HuH-7.5 (cell line): ENCODE measurements at regions not wholly inside any gene's neighbourhood (a gene's known extent, or its start where the extent isn't known, plus 50 kb on each side); places are given as distances from the start of the nearest gene placed in this dataset.

Source experiments
- DNase-seq: peaks from one replicate; pipeline ENCODE4 v3.0.0; 2011; ENCODE audit warnings: low spot score

DNA sequence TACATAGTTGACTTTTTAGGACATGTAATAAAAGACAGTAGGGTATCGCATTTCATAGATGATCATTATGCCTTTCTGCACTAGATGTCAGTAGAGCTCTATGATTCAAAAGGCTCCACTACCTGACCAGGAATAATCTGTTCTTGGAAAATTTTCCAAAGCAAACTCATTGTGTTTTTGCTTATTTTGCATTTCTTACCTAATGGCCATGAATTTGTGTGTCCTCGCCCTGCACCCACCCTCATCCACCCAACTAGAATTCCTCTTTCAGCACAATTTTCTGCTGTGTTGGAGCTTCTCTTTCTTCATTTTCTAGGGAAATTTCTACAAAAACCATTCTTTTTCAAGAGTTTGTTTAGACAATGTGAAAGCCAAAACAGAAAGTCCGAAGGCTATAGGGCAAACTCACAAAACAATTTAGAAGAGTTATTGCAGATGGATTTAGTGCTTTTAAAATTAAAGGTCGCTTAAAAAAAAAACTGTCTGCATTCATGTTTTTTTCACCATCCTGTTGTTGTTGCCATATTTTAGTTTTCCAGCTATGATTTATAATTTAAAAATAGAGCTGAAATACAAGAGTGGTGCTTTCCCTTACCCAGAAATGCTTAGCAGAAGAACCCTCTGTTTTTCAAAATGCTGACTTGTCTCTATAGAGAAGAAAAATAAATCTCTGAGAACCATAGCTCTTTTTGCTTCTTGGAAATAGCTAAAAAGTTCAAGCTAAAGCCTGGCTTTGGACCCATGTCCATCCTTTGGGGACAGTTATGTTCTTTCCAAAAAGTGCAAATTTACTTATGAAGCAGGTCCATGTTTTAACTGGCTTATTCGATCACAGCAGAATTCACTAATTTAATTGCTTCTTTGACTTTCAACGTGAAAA lies 183.7 kb downstream of the SPATA18 start:
- DNase-seq, result peak; percentile 25

GRCh38 chr4:52235552-52236201 lies 184.6 kb downstream of the SPATA18 start:
- DNase-seq, result no peak

DNA sequence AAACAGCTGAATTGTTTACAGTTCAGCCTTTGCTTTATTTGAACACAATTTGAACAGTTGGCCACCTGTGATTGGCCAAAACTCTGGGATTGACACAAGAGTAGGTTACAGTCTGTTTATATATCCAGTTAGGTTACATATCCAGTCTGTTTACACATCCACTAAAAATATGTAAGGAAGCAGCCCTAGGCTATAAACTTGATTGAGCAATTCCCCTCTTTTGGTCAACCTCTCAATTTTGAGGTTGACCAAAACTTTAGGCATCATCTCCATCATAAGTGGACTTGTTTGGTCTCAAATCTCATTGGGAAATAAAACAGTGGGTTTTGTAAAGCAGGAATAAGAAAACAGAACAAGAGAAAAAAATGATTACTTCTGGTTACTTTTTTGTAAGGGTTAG lies 190.8 kb downstream of the SPATA18 start:
- DNase-seq, result no peak

DNA sequence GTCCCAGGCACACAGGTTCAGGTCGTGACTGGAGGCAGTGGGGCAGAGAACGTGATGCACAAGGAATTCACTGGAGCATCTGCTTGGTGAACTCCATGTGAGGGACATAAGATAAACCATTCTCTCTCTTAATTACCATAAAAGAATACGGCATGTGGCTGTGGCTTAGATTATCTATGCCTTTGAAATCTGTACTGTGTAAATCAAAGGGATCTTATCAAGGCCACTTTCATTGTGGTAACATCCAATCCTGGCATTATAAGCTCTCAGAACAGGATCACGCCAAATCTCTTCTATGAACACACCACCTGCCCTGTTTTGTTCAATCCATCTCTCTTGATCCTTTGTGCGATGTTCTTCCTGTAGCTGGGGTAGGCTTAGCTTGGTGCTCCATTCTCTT lies 192.3 kb downstream of the SPATA18 start:
- DNase-seq, result no peak

GRCh38 chr4:52244103-52244775 lies 193.1 kb downstream of the SPATA18 start:
- DNase-seq, result no peak

GRCh38 chr4:52244848-52245247 lies 193.7 kb downstream of the SPATA18 start:
- DNase-seq, result no peak

- no peak for DNase-seq
Measured at GRCh38 chr4:52246827-52247226, 195.7 kb downstream of the SPATA18 start.

DNA sequence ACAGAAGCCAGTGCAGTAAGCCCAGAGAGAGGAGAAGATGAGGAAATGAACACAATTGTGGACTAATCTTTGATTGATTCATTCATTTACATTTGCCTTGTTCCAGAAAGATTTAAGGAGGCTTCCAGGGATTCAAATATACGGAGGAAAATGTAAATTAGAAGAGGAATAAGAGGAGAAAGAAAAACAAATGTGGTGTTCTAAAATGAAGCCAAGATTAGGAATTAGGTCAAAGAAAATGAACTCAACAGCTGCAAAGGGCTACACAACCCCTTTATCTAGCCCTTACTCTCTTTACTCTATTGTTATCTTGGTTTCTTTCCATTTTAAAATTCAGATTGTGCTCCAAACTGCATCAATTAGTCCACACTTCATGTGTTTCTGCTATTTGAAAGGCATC lies 196.8 kb downstream of the SPATA18 start:
- DNase-seq, result no peak

DNA sequence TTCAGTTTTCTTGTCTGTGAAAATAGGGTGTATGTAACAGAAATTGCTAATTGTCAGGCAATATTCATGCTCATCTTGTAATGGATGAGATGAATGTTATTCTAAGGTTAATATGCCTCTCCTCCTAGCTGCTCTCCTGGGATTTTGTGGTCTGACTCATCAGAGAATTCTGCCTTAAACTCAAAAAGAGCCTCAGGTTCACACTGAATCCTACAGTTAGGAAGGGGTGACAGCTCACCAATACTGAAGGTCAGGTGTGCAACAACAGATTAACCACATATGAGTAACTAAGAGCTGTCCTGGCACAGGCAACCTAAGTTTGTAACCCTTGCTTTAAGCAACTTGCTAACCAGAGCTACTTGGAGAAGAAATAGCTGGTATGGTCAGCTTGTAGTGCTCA lies 197.7 kb downstream of the SPATA18 start:
- DNase-seq, result no peak

DNA sequence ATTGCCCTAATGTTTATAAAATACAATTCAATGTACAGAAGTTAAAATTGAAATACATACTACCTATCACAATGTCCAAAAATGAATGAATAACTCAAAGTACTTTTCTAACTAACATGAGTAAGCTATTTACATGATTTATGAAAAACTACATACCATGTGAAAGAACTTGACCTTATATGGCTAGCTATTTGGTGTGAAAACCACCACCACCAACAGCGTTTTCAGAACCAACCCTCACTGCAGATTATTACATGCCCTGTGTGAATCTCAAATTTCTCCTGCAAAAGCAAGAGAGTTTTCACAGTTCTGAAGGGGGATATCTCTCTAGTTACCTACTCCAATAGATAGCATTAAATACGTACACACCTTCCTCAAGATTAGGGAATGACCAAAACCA lies 198.5 kb downstream of the SPATA18 start:
- DNase-seq, result no peak

DNA sequence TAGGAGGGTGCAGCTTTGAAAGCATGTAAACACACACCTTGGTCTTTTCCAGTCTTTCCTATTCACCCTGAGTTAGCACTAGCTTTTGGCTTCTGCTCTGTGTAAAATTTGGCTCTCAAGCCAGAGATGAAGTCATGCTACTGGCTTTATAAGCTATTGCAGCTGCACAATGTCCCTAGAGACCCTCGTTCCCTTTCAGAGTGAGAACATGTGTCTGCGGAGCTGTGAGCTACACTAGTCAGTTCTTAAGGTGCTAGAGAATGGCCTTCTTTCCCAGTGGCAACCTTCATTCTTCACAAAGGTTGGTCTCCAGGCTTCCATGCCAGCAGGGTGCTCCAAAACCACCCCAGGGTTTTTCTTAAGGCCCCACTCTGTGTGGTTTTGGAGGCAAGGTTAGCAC lies 199.1 kb downstream of the SPATA18 start:
- no peak for DNase-seq

DNA sequence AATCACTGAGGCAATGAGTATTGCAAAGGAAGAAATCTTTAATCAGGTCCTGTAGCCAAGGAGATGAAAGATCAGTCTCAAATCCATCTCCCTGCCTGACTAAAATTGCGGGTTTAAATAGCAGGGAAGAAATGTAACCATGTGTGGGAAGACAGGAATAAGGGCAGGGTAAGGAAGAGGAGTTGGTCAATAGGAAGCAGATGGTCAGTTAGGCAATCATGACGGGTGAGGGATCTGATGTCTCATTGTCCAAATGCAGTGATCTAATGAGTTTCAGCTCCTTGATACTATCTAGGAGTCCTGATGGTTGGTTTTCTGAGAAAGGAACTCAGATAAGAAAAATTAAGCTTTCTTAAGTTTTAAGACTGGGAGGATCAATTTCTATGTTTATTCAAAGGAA lies 200.8 kb downstream of the SPATA18 start:
- DNase-seq, result no peak

DNA sequence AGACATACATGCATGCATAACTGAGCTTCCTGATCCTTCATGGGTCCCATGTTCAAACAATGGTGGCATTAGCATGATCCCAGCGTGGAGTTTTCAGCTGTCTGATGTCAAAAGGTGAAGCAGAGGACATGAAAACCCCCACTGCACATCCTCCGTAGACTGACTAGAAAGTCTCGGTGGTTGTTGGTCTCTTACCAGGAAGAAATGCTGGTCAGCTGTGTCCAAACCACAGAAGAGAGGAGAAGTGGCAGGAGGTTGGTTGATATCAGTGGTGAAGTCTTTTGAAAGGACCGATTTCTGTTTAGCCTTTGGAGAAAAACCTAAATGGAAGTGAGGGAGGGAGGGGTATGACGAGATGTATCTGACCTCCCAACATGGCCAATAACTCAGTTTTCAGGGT lies 201.9 kb downstream of the SPATA18 start:
- no peak for DNase-seq

GRCh38 chr4:52256522-52256921 lies 205.4 kb downstream of the SPATA18 start:
- no peak for DNase-seq

DNA sequence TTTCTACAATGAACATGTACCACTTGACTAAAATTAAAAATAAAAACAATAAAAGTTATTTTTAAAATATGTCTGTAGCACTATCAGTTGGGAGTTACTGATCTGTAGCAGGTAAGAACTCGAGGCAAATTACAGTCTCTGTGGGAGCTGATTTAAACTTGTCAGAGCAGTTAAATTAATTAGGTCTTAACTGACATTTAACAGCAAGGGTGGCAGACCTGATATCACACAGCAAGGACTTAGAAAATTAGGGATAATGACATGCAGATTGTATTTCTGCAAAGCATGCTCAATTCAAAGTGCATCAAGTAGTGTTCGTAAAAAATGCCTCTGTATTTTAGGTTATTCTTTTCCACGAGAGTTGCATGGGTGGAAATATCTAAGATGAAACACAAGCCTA lies 208.9 kb downstream of the SPATA18 start:
- DNase-seq, result no peak

- DNase-seq, result no peak
Measured at GRCh38 chr4:52260514-52261210, 209.6 kb downstream of the SPATA18 start.

- DNase-seq, result no peak
Measured at GRCh38 chr4:52263607-52264006, 212.5 kb downstream of the SPATA18 start.

DNA sequence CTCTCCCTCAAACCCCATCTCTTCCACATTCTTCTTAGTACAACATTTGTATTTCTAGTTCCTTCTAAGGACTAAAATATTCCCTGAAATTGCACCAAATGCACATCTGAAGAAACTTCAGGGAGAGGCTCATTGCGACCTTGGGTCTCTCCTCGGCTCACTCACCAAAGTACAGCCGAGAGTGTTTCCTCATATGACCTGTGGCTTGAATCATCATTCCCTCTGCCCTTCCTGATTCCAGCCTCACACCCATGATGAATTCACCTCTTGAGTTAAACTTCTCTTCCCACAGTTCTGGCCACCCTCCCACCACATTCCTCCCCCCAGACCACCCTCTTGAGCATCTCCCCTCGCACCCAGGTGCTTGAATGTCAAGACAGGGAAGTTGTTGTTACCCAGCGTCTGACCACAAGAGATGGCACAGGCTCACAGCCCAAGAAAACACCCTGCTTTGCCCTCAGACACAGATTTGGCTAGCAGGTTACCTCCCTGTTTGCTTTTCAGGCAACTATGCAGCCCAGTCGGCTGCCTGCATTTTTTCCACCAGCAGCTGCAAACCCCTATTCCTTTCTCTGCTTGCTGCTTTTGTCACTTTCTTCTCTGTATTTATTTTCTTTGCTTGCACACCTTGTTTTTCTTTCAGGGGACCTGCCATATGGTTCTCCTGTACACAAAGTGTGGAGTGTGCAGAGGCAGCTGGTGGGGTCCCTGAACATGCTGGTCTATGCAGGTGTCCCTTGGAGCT lies 214.8 kb downstream of the SPATA18 start:
- DNase-seq, result no peak

- no peak for DNase-seq
Measured at GRCh38 chr4:52266537-52267137, 215.5 kb downstream of the SPATA18 start.

GRCh38 chr4:52269761-52270160 lies 218.7 kb downstream of the SPATA18 start:
- DNase-seq, result no peak

- no peak for DNase-seq
Measured at GRCh38 chr4:52273885-52274284, 222.8 kb downstream of the SPATA18 start.
